ENCODE measurements at regions not wholly inside any gene's neighbourhood (a gene's known extent, or its start where the extent isn't known, plus 50 kb on each side); places are given as distances from the start of the nearest gene placed in this dataset.

DNA sequence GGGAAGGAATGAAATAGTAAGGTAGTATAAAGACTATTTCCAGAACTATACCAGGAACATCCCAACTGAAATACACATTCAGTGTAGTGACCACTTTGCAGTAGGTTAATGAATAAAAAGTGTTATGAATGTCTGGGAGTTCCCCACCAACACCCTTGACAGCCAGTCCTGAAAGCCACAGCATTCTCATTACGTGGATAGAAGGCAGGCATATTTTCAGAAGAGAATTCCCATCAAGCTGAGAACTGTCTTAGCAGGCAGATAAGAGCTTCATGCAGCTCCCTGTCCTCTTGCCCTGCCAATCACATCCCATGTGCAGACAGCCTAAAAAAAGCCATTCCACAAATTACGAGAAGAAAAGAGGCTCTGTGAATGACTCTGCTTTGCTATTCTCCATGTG is 695.0 kb downstream of the DTWD2 start:
- ATAC-seq (no peak), DNase-seq (ENCODE audit: low read depth, low spot score) (no peak), FAIRE-seq (no peak)
- 15% methylated on average over 2 of the region's 2 CpGs for WGBS (ENCODE audit: insufficient coverage, insufficient replicate concordance, low lambda C conversion rate, missing lambda C conversion rate)
- TF ChIP-seq IRF4 (IDR thresholded peaks at IDR 0.05; ENCODE audit: low read depth, low read length) = no peak
- TF ChIP-seq CREB1 (IDR thresholded peaks at IDR 0.05; ENCODE audit: low read depth) = no peak
- TF ChIP-seq, protein P1, sequence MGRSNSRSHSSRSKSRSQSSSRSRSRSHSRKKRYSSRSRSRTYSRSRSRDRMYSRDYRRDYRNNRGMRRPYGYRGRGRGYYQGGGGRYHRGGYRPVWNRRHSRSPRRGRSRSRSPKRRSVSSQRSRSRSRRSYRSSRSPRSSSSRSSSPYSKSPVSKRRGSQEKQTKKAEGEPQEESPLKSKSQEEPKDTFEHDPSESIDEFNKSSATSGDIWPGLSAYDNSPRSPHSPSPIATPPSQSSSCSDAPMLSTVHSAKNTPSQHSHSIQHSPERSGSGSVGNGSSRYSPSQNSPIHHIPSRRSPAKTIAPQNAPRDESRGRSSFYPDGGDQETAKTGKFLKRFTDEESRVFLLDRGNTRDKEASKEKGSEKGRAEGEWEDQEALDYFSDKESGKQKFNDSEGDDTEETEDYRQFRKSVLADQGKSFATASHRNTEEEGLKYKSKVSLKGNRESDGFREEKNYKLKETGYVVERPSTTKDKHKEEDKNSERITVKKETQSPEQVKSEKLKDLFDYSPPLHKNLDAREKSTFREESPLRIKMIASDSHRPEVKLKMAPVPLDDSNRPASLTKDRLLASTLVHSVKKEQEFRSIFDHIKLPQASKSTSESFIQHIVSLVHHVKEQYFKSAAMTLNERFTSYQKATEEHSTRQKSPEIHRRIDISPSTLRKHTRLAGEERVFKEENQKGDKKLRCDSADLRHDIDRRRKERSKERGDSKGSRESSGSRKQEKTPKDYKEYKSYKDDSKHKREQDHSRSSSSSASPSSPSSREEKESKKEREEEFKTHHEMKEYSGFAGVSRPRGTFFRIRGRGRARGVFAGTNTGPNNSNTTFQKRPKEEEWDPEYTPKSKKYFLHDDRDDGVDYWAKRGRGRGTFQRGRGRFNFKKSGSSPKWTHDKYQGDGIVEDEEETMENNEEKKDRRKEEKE (IDR thresholded peaks at IDR 0.05) = no peak
- TF ChIP-seq CHD1 (IDR thresholded peaks at IDR 0.05; ENCODE audit: low read depth, low read length) = no peak
- TF ChIP-seq GABPA (IDR thresholded peaks at IDR 0.05; ENCODE audit: low read depth) = no peak
- no peak for TF ChIP-seq USF2 (IDR thresholded peaks at IDR 0.05; ENCODE audit: borderline replicate concordance, low read depth, low read length)
- no peak for TF ChIP-seq IKZF1 (conservative IDR thresholded peaks at IDR 0.05)
- no peak for TF ChIP-seq ZBTB11 (CRISPR knock-in tag; IDR thresholded peaks at IDR 0.05)
- TF ChIP-seq ZSCAN29 (IDR thresholded peaks at IDR 0.05) = no peak
- no peak for TF ChIP-seq ASH2L (IDR thresholded peaks at IDR 0.05; ENCODE audit: borderline replicate concordance, low read depth)
- TF ChIP-seq BHLHE40 (IDR thresholded peaks at IDR 0.05; ENCODE audit: borderline replicate concordance in 1 of 2, low read depth in 2 of 2, low read length in 1 of 2) = no peak
- no peak for TF ChIP-seq POU2F2 (IDR thresholded peaks at IDR 0.05; ENCODE audit: borderline replicate concordance, low read depth, low read length)
- TF ChIP-seq, protein P2, sequence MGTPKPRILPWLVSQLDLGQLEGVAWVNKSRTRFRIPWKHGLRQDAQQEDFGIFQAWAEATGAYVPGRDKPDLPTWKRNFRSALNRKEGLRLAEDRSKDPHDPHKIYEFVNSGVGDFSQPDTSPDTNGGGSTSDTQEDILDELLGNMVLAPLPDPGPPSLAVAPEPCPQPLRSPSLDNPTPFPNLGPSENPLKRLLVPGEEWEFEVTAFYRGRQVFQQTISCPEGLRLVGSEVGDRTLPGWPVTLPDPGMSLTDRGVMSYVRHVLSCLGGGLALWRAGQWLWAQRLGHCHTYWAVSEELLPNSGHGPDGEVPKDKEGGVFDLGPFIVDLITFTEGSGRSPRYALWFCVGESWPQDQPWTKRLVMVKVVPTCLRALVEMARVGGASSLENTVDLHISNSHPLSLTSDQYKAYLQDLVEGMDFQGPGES (IDR thresholded peaks at IDR 0.05) = no peak
- TF ChIP-seq RBBP5 (conservative IDR thresholded peaks at IDR 0.05) = no peak
- no peak overlapping the region for H3K4me3 ChIP-seq
- no peaks in the 10 kb centered on the region for H3K36me3 ChIP-seq (ENCODE audit: control insufficient read depth in 2 of 2, insufficient read depth in 2 of 2, low read length in 1 of 2)
- intact Hi-C loops (cut with micrococcal nuclease; ENCODE audit: unreplicated experiment) (no loop called here), in situ Hi-C loops (cut with MboI) (no loop called here)
- H3K4me2 ChIP-seq (ENCODE audit: control insufficient read depth, insufficient read depth) = no peak overlapping the region
- RAD21 ChIA-PET (ENCODE audit: unreplicated experiment) = no interaction called here
- H3K9me3 ChIP-seq (replicated peaks; ENCODE audit: control insufficient read depth, insufficient read depth, low read length) = no peaks in the 10 kb centered on the region
- SMC1A ChIA-PET (ENCODE audit: uncharacterized antibody, unreplicated experiment) = no interaction called here
- H3K79me2 ChIP-seq (ENCODE audit: control insufficient read depth, insufficient read depth, low read length) = no peaks in the 10 kb centered on the region
- H3K27ac ChIP-seq (ENCODE audit: control insufficient read depth, insufficient read depth) = no peak overlapping the region
- no peaks in the 10 kb centered on the region for H3K27me3 ChIP-seq (replicated peaks in 1 of 2; ENCODE audit: control insufficient read depth in 2 of 2, insufficient read depth in 2 of 2, low read length in 1 of 2)
- no peaks in the 10 kb centered on the region for H3K4me1 ChIP-seq (ENCODE audit: control insufficient read depth, insufficient read depth, low read length)
- no TSS peak for BruUV-seq (replicated peaks)
- no peak overlapping the region for H2AFZ ChIP-seq (ENCODE audit: control insufficient read depth, low read depth, low read length)
- CTCF ChIA-PET = no interaction called here
- POLR2A ChIA-PET = no interaction called here
- no peak overlapping the region for H3K9ac ChIP-seq (ENCODE audit: control insufficient read depth, insufficient read depth, low read length)
- H4K20me1 ChIP-seq (ENCODE audit: control insufficient read depth, insufficient read depth) = no peaks in the 10 kb centered on the region

All from GM12878 (cell line).